GM06990 (cell line): ENCODE measurements at regions not wholly inside any gene's neighbourhood (a gene's known extent, or its start where the extent isn't known, plus 50 kb on each side); places are given as distances from the start of the nearest gene placed in this dataset.

Source experiments
- DNase-seq: peaks from one replicate; pipeline ENCODE4 v3.0.0-alpha.2; 2011; ENCODE audit not compliant: insufficient read length; ENCODE audit errors: extremely low read depth
- H3K27me3 ChIP-seq: replicated peaks from 2 replicates; pipeline ENCODE4 v1.6.0; 2011; ENCODE audit warnings: low read length; ENCODE audit not compliant: control insufficient read depth, insufficient read depth
- H3K36me3 ChIP-seq: 2 replicates; pipeline ENCODE4 v1.5.1; 2011; ENCODE audit warnings: low read length; ENCODE audit not compliant: control insufficient read depth, insufficient read depth
- H3K4me3 ChIP-seq: replicated peaks from 2 replicates; pipeline ENCODE4 v1.5.1; 2011; ENCODE audit warnings: low read depth, mild to moderate bottlenecking, control low read depth, low read length
- TF ChIP-seq, protein P1 (sequence below): IDR thresholded peaks from 2 replicates; pipeline ENCODE4 v1.5.1; 2011; ENCODE audit warnings: low read length, control low read depth, mild to moderate bottlenecking, inconsistent platforms; ENCODE audit not compliant: insufficient read depth, poor library complexity, severe bottlenecking

DNA sequence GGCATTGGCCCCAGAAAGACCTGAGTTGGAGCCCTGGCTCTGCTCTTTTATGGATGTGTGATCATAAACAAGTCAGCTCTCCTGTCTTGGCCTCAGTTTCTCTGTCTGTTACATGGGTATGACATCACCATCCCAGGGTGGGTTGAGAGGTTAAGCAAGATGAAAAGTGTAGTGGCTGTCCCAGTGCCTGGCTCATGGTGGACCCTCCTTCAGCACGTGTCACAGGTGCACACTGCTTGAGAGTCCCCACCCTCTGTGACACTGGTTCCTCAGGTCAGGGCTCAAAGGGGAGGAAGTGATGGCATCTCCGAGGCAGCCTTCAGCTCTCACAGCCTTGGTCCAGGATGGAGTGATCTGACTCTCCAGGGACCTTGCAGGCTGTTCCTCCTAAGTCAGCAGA is 218.4 kb downstream of the HAPSTR1 start:
- Histone ChIP-seq H3K36me3 (no peaks in the 10 kb centered on the region), H3K27me3 (no peaks in the 10 kb centered on the region), H3K4me3 (no peak overlapping the region)
- TF ChIP-seq, protein P1, sequence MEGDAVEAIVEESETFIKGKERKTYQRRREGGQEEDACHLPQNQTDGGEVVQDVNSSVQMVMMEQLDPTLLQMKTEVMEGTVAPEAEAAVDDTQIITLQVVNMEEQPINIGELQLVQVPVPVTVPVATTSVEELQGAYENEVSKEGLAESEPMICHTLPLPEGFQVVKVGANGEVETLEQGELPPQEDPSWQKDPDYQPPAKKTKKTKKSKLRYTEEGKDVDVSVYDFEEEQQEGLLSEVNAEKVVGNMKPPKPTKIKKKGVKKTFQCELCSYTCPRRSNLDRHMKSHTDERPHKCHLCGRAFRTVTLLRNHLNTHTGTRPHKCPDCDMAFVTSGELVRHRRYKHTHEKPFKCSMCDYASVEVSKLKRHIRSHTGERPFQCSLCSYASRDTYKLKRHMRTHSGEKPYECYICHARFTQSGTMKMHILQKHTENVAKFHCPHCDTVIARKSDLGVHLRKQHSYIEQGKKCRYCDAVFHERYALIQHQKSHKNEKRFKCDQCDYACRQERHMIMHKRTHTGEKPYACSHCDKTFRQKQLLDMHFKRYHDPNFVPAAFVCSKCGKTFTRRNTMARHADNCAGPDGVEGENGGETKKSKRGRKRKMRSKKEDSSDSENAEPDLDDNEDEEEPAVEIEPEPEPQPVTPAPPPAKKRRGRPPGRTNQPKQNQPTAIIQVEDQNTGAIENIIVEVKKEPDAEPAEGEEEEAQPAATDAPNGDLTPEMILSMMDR: no peak
- DNase-seq: no peak

GRCh38 chr16:9311303-9311954 is 220.0 kb downstream of the HAPSTR1 start:
- no peaks in the 10 kb centered on the region for H3K27me3 ChIP-seq
- no peaks in the 10 kb centered on the region for H3K36me3 ChIP-seq
- TF ChIP-seq, protein P1: no peak
- no peak overlapping the region for H3K4me3 ChIP-seq
- no peak for DNase-seq

GRCh38 chr16:9316008-9316407 is 224.6 kb downstream of the HAPSTR1 start:
- no peaks in the 10 kb centered on the region for H3K27me3 ChIP-seq
- TF ChIP-seq, protein P1: no peak
- H3K36me3 ChIP-seq: no peaks in the 10 kb centered on the region
- DNase-seq: no peak
- no peak overlapping the region for H3K4me3 ChIP-seq

DNA sequence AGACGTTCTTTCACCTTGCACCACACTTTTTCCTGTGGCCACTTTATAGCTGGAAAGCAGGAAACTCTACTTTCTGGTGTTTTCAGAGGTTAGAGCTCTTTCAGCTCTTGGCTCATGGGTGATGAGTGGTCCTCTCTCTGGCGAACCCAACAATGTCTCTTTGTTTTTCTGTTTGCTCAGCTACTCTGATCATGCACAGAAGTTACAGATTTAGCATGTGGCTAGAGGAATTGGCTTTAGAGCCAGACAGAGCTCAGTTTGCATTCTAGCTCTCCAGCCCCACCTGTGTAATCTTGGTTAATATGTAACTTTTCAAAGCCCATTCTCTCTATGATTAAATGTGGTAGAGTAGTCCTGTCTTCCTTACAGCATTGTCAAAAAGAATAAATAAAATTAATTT is 225.2 kb downstream of the HAPSTR1 start:
- TF ChIP-seq, protein P1: no peak

DNA sequence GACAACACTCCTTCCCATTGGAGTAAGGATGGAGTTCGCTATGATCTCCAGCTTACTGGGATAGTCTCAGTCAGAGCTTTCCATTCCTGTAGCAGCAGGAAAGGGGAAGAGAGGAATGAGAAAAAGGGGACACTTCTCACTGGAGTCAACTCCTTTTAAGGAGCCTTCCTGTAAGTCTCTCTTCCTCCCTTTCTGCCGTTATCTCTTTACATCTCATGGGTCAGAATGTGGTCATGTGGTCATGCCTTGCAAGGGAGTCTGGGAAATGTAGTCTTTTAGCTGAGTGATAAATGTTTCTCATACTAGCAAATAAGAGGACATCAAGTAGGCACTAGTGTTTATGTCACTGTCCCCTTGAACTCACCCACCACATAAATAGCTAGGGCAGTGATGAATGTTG is 227.3 kb downstream of the HAPSTR1 start:
- no peak for DNase-seq
- TF ChIP-seq, protein P1: no peak
- no peaks in the 10 kb centered on the region for H3K36me3 ChIP-seq
- no peak overlapping the region for H3K4me3 ChIP-seq
- H3K27me3 ChIP-seq: no peaks in the 10 kb centered on the region

More for the DNA sequence above, 225.2 kb downstream of the HAPSTR1 start:
- Histone ChIP-seq H3K36me3 (no peaks in the 10 kb centered on the region), H3K27me3 (no peaks in the 10 kb centered on the region), H3K4me3 (no peak overlapping the region)
- DNase-seq: no peak

DNA sequence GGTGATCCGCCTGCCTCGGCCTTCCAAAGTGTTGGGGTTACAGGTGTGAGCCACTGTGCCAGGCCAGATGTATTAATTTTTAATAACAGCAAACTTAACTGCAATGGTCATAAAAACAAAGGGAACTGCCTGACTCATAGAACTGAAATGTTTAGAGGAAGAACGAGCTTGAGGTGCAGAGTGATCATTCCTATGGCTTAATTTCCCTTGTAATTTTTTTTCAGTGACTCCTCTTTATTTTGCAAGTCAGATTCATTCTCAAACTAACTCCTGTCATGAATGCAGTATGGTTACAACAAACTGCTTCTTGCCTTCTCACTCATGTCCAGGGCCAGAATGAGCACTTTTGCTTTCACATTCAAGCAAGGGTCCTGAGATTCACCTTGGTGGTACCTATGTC is 231.3 kb downstream of the HAPSTR1 start:
- Histone ChIP-seq H3K4me3 (no peak overlapping the region), H3K27me3 (no peaks in the 10 kb centered on the region), H3K36me3 (no peaks in the 10 kb centered on the region)

More for the DNA sequence above, 231.3 kb downstream of the HAPSTR1 start:
- TF ChIP-seq, protein P1: no peak
- no peak for DNase-seq
